Neuronal stem cell (in vitro differentiated cells): ENCODE measurements at regions not wholly inside any gene's neighbourhood (a gene's known extent, or its start where the extent isn't known, plus 50 kb on each side); places are given as distances from the start of the nearest gene placed in this dataset.

Source experiments
- DNase-seq: peaks from one replicate; pipeline ENCODE4 v3.0.0-alpha.2; 2013; ENCODE audit warnings: low spot score
- H2AFZ ChIP-seq: one replicate; pipeline ENCODE4 v1.6.1; 2013; ENCODE audit warnings: mild to moderate bottlenecking, low read length, inconsistent platforms
- H2AK5ac ChIP-seq: 2 replicates; pipeline ENCODE4 v1.6.1; 2013; ENCODE audit warnings: low read depth, mild to moderate bottlenecking, inconsistent platforms, low read length, moderate library complexity, mixed read lengths
- H2BK120ac ChIP-seq: 2 replicates; pipeline ENCODE4 v1.6.1; 2013; ENCODE audit warnings: low read depth, mild to moderate bottlenecking, inconsistent platforms, low read length, moderate library complexity, mixed read lengths
- H2BK12ac ChIP-seq: one replicate; pipeline ENCODE4 v1.6.1; 2013; ENCODE audit warnings: low read length, inconsistent platforms
- H2BK15ac ChIP-seq: 2 replicates; pipeline ENCODE4 v1.6.1; 2013; ENCODE audit warnings: mild to moderate bottlenecking, low read length, inconsistent platforms, mixed read lengths
- H2BK5ac ChIP-seq: one replicate; pipeline ENCODE4 v1.6.1; 2013; ENCODE audit warnings: inconsistent platforms, mild to moderate bottlenecking, low read length, moderate library complexity
- H3K14ac ChIP-seq: one replicate; pipeline ENCODE4 v1.6.1; 2013; ENCODE audit warnings: low read length, inconsistent platforms
- H3K18ac ChIP-seq: 2 replicates; pipeline ENCODE4 v1.6.1; 2013; ENCODE audit warnings: low read length, inconsistent platforms
- H3K23ac ChIP-seq: 2 replicates; pipeline ENCODE4 v1.6.1; 2013; ENCODE audit warnings: low read depth, mild to moderate bottlenecking, mixed read lengths, low read length, inconsistent platforms; ENCODE audit not compliant: poor library complexity
- H3K27ac ChIP-seq: replicated peaks from 3 replicates; pipeline ENCODE4 v1.5.1; 2013; ENCODE audit warnings: low read length, inconsistent platforms
- H3K27me3 ChIP-seq, 3 experiments: 2 replicates each; pipeline ENCODE4 v1.6.1; 2013; ENCODE audit warnings: low read length in 3 of 3, mild to moderate bottlenecking in 2 of 3, inconsistent platforms in 1 of 3, low read depth in 1 of 3, mixed read lengths in 1 of 3, moderate library complexity in 1 of 3; ENCODE audit not compliant: control insufficient read depth in 3 of 3, insufficient read depth in 3 of 3
- H3K36me3 ChIP-seq, 2 donors: replicated peaks in 1 of 2; 2 replicates each; pipeline ENCODE4 v1.6.1; 2013; ENCODE audit warnings: low read length in 2 of 2; ENCODE audit not compliant: control insufficient read depth in 2 of 2, insufficient read depth in 2 of 2
- H3K4ac ChIP-seq: 2 replicates; pipeline ENCODE4 v1.6.1; 2013; ENCODE audit warnings: inconsistent platforms, mild to moderate bottlenecking, low read length, moderate library complexity
- H3K4me1 ChIP-seq, 2 donors: 1 replicate in 1 of 2; 2 replicates in 1 of 2; pipeline ENCODE4 v1.6.1; 2013; ENCODE audit warnings: low read length in 2 of 2, low read depth in 1 of 2; ENCODE audit not compliant: control insufficient read depth in 2 of 2, insufficient read depth in 1 of 2
- H3K4me2 ChIP-seq: one replicate; pipeline ENCODE4 v1.6.1; 2013; ENCODE audit warnings: mild to moderate bottlenecking, low read length, inconsistent platforms; ENCODE audit not compliant: insufficient read depth, poor library complexity, severe bottlenecking
- H3K4me3 ChIP-seq, 2 donors: 2 replicates each; pipeline ENCODE4 v1.5.1; 2013; ENCODE audit warnings: low read length in 2 of 2, mild to moderate bottlenecking in 2 of 2, inconsistent platforms in 1 of 2, moderate library complexity in 1 of 2
- H3K79me1 ChIP-seq: one replicate; pipeline ENCODE4 v1.6.1; 2013; ENCODE audit warnings: low read depth, mild to moderate bottlenecking, inconsistent platforms, low read length, moderate library complexity
- H3K9ac ChIP-seq: one replicate; pipeline ENCODE4 v1.6.1; 2013; ENCODE audit warnings: mild to moderate bottlenecking, low read depth, low read length, inconsistent platforms; ENCODE audit not compliant: poor library complexity
- H3K9me3 ChIP-seq, 2 donors: replicated peaks in 1 of 2; 2 replicates each; pipeline versions ENCODE3 to v1.6.1; 2013; ENCODE audit warnings: low read length in 2 of 2, mild to moderate bottlenecking in 2 of 2, inconsistent platforms in 1 of 2, low read depth in 1 of 2, mixed read lengths in 1 of 2, moderate library complexity in 1 of 2; ENCODE audit not compliant: control insufficient read depth in 2 of 2, insufficient read depth in 1 of 2
- H4K8ac ChIP-seq: one replicate; pipeline ENCODE4 v1.6.1; 2013; ENCODE audit warnings: low read depth, mild to moderate bottlenecking, inconsistent platforms, low read length, moderate library complexity
- H4K91ac ChIP-seq: one replicate; pipeline ENCODE4 v1.6.1; 2013; ENCODE audit warnings: low read length, low read depth, mild to moderate bottlenecking, inconsistent platforms; ENCODE audit not compliant: poor library complexity
- whole genome bisulfite sequencing, 2 donors: extraction: QIAGEN DNeasy Blood & Tissue Kit; methylation state at CpG; one replicate each; pipeline ENCODE4 v1.1.7; 2013; ENCODE audit warnings: missing lambda C conversion rate in 2 of 2, mixed read lengths in 1 of 2; ENCODE audit not compliant: insufficient read length in 2 of 2, insufficient replicate concordance in 1 of 2; ENCODE audit errors: extremely low coverage in 2 of 2; 5-methylcytosine and 5-hydroxymethylcytosine counted together

DNA sequence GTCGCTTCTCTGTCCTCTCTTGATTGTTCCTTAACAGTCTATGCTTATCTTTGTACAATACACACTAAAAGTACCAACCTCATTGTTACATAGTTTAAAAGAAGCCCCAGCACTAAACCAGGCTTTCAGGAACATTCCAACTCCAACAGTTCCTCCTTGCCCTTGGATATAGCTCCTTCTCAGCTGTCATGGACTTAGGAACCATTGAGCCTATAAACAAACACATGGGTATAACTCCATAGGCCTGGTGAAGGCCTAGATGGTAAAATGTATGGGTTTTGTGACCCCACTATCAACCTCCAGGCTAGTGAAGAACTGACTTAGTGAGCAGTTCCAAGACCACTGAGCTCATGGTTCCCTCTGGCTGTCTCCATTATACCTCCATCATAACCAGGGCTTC, 74.8 kb upstream of the SLC39A10 start:
- Histone ChIP-seq H2AK5ac (no peak overlapping the region), H4K91ac (no peak overlapping the region), H2BK12ac (no peak overlapping the region), H2BK5ac (no peak overlapping the region), H2AFZ (no peak overlapping the region), H2BK120ac (no peak overlapping the region), H3K36me3 (no peaks in the 10 kb centered on the region), H3K4me1 (no peaks in the 10 kb centered on the region), H3K4me2 (no peak overlapping the region), H3K4me3 (no peak overlapping the region), H3K9ac (no peak overlapping the region), H3K27ac (no peak overlapping the region), H3K18ac (no peak overlapping the region), H2BK15ac (no peak overlapping the region), H4K8ac (no peak overlapping the region), H3K14ac (no peak overlapping the region), H3K27me3 (no peaks in the 10 kb centered on the region), H3K9me3 (no peaks in the 10 kb centered on the region), H3K23ac (no peak overlapping the region), H3K79me1 (no peaks in the 10 kb centered on the region), H3K4ac (no peak overlapping the region)
- no CpG with 5 or more reads among the region's 1 CpG for WGBS, 2 donors
- no peak for DNase-seq

DNA sequence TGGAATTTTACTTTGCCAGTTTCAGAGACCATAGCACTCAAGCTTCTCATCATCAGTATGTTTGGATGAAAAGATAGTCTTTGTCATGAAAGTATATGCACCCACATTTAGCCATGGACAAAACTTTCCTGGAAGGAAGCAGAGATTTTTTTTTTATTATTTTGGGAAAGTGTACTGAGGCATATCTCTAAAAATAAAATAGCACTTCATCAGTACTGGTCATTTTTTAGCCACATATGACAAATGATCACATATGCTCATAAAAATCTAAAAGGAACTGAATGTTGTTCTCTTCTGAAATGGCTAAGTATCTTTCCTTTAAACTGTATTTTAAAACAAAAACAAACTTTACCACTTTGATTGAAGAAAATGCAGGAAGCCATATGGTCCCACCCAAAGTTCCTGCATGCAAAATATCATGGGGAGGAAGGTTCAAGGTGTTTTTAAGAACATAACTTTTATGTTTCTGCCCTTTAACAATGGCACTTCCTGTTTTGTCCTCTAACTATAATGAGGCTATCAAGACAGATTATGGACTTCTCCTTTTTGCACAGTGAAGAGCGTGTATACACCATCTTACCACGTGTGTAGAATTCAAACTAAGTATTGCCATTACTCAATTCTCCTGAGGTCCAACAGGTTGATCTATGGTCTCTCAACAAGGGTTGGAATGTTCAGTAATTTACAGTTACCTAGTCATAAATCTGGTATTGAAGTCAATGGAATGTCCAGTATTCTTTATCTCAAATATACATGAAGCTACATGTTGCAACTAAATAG, 77.1 kb upstream of the SLC39A10 start:
- H2BK5ac ChIP-seq, result no peak overlapping the region
- no peak overlapping the region for H2AFZ ChIP-seq
- no peak overlapping the region for H2BK15ac ChIP-seq
- H3K4me2 ChIP-seq, result no peak overlapping the region
- H3K4ac ChIP-seq, result no peak overlapping the region
- WGBS, 2 donors, result no CpG with 5 or more reads among the region's 2 CpGs
- no peak overlapping the region for H3K27ac ChIP-seq
- H3K79me1 ChIP-seq, result no peaks in the 10 kb centered on the region
- H3K14ac ChIP-seq, result no peak overlapping the region
- no peak overlapping the region for H4K8ac ChIP-seq
- H2AK5ac ChIP-seq, result no peak overlapping the region
- H4K91ac ChIP-seq, result no peak overlapping the region
- H2BK12ac ChIP-seq, result no peak overlapping the region
- no peak overlapping the region for H3K9ac ChIP-seq
- H3K36me3 ChIP-seq, result no peaks in the 10 kb centered on the region
- no peak overlapping the region for H3K18ac ChIP-seq
- no peak overlapping the region for H3K4me3 ChIP-seq
- H2BK120ac ChIP-seq, result no peak overlapping the region
- no peak overlapping the region for H3K23ac ChIP-seq
- no peaks in the 10 kb centered on the region for H3K27me3 ChIP-seq
- DNase-seq, result no peak
- H3K9me3 ChIP-seq, result no peaks in the 10 kb centered on the region
- H3K4me1 ChIP-seq, result no peaks in the 10 kb centered on the region

DNA sequence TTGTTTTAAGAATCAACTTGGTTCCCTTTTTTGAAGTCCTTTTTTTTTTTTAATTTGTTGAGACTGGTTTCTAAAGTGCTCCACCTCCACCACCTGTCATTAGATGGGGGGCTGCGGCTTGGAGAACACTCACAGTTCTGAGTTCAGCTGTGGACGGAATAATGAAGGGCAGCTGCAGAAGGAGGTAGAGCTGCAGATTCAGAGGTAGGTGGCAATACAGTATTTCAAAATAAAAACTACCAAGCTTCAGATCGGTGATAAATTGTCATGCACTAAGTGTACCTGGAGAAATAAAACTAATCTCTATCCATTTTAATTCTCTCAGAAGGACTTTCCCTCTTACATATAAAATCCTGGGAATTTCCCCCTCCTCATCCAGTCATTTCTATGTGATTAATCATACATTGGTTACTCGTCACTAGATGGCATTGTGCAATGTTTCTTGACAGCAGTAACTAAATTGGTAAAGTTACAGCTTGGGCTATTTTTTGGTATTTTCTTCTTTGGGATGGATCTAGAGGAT, 81.1 kb upstream of the SLC39A10 start:
- H2BK15ac ChIP-seq, result no peak overlapping the region
- no peak overlapping the region for H2BK120ac ChIP-seq
- no peak for DNase-seq
- H2BK12ac ChIP-seq, result no peak overlapping the region
- no peak overlapping the region for H4K8ac ChIP-seq
- H2BK5ac ChIP-seq, result no peak overlapping the region
- H3K9ac ChIP-seq, result no peak overlapping the region
- WGBS, 2 donors, result no CpG with 5 or more reads among the region's 4 CpGs
- no peak overlapping the region for H3K14ac ChIP-seq
- no peak overlapping the region for H3K4ac ChIP-seq
- no peaks in the 10 kb centered on the region for H3K27me3 ChIP-seq
- H2AK5ac ChIP-seq, result no peak overlapping the region
- no peak overlapping the region for H4K91ac ChIP-seq
- no peak overlapping the region for H3K27ac ChIP-seq
- H3K4me2 ChIP-seq, result no peak overlapping the region
- H3K4me3 ChIP-seq, result no peak overlapping the region
- no peaks in the 10 kb centered on the region for H3K79me1 ChIP-seq
- H3K9me3 ChIP-seq, result no peaks in the 10 kb centered on the region
- no peak overlapping the region for H2AFZ ChIP-seq
- no peaks in the 10 kb centered on the region for H3K4me1 ChIP-seq
- H3K18ac ChIP-seq, result no peak overlapping the region
- H3K23ac ChIP-seq, result no peak overlapping the region
- no peaks in the 10 kb centered on the region for H3K36me3 ChIP-seq

DNA sequence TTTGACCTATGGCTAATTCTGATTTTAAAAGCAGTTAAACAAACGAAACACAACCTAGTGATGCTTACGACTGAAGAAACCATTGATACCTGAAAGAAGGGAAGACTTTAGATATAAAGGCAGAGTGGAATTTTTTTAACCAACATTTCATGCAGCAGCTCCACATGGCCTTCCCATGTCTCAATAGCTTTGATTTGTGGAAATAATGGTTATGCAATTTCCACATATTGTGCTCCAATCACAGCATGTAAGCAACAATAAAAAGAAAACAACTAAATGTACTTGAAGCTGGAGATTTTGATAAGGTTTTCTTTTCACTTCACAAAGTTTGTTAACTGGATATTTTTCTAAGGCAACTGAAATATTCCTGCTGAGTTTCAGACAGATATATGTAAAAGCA, 82.0 kb upstream of the SLC39A10 start:
- H3K79me1 ChIP-seq, result no peaks in the 10 kb centered on the region
- H3K23ac ChIP-seq, result no peak overlapping the region
- no peak overlapping the region for H2BK120ac ChIP-seq
- no peak overlapping the region for H4K91ac ChIP-seq
- no peak overlapping the region for H2BK15ac ChIP-seq
- H4K8ac ChIP-seq, result no peak overlapping the region
- no peak overlapping the region for H2BK5ac ChIP-seq
- H3K27ac ChIP-seq, result no peak overlapping the region
- H3K18ac ChIP-seq, result no peak overlapping the region
- H3K27me3 ChIP-seq, result no peaks in the 10 kb centered on the region
- H2BK12ac ChIP-seq, result no peak overlapping the region
- H2AK5ac ChIP-seq, result no peak overlapping the region
- H3K4me2 ChIP-seq, result no peak overlapping the region
- no peaks in the 10 kb centered on the region for H3K9me3 ChIP-seq
- no peaks in the 10 kb centered on the region for H3K36me3 ChIP-seq
- no peak for DNase-seq
- no CpG with 5 or more reads among the region's 2 CpGs for WGBS, 2 donors
- no peak overlapping the region for H3K9ac ChIP-seq
- no peak overlapping the region for H3K4me3 ChIP-seq
- H2AFZ ChIP-seq, result no peak overlapping the region
- H3K4me1 ChIP-seq, result no peaks in the 10 kb centered on the region
- H3K4ac ChIP-seq, result no peak overlapping the region
- no peak overlapping the region for H3K14ac ChIP-seq
